ENCODE measurements at regions not wholly inside any gene's neighbourhood (a gene's known extent, or its start where the extent isn't known, plus 50 kb on each side); places are given as distances from the start of the nearest gene placed in this dataset.

- H3K27me3 Mint-ChIP-seq (ENCODE audit: low read depth), result peaks cover 62% of the 10 kb centered on the region
- no peaks in the 10 kb centered on the region for H3K36me3 Mint-ChIP-seq
- ChIA-PET CTCF (no interaction called here), POLR2A (no interaction called here)
- no peaks in the 10 kb centered on the region for H3K4me1 Mint-ChIP-seq
- H3K27ac Mint-ChIP-seq, result no peak overlapping the region
- H3K4me3 Mint-ChIP-seq, result no peak overlapping the region
- H3K9me3 Mint-ChIP-seq, result no peaks in the 10 kb centered on the region
- TF ChIP-seq ATF1 (CRISPR knock-in tag; IDR thresholded peaks at IDR 0.05) (no peak), SMAD4 (CRISPR knock-in tag; IDR thresholded peaks at IDR 0.05) (no peak), CREB1 (CRISPR knock-in tag; IDR thresholded peaks at IDR 0.05) (no peak), AR (CRISPR knock-in tag; IDR thresholded peaks at IDR 0.05) (no peak), PREB (CRISPR knock-in tag; IDR thresholded peaks at IDR 0.05; ENCODE audit: borderline replicate concordance) (no peak), E2F4 (CRISPR knock-in tag; IDR thresholded peaks at IDR 0.05; ENCODE audit: borderline replicate concordance, low read depth) (no peak)
- no peak for DNase-seq (ENCODE audit: low spot score)
- no peak for ATAC-seq
Measured at GRCh38 chr10:106520698-106521097, 643.8 kb downstream of the SORCS1 start.

GRCh38 chr10:106519376-106520030, 645.0 kb downstream of the SORCS1 start:
- CTCF ChIA-PET, result interaction anchor here (0.6 kb wide), 1 partner anchor 58 kb away, joined by 3 read pairs; no protein-coding TSS in a partner anchor
- Mint-ChIP-seq H3K36me3 (no peaks in the 10 kb centered on the region), H3K27ac (no peak overlapping the region), H3K4me1 (no peaks in the 10 kb centered on the region), H3K4me3 (no peak overlapping the region), H3K9me3 (no peaks in the 10 kb centered on the region), H3K27me3 (ENCODE audit: low read depth) (peaks cover 52% of the 10 kb centered on the region)
- POLR2A ChIA-PET, result no interaction called here
- TF ChIP-seq ATF3 (CRISPR knock-in tag; conservative IDR thresholded peaks at IDR 0.05), result no peak
- TF ChIP-seq SMAD4 (CRISPR knock-in tag; IDR thresholded peaks at IDR 0.05), result no peak
- TF ChIP-seq ZNF425 (CRISPR knock-in tag; conservative IDR thresholded peaks at IDR 0.05), result no peak
- TF ChIP-seq NFYB (CRISPR knock-in tag; conservative IDR thresholded peaks at IDR 0.05; ENCODE audit: low read depth), result no peak
- TF ChIP-seq SMAD3 (CRISPR knock-in tag; IDR thresholded peaks at IDR 0.05; ENCODE audit: borderline replicate concordance), result no peak
- TF ChIP-seq CREB1 (CRISPR knock-in tag; IDR thresholded peaks at IDR 0.05), result no peak
- no peak for TF ChIP-seq PRDM15 (CRISPR knock-in tag; IDR thresholded peaks at IDR 0.05)
- TF ChIP-seq OVOL2 (CRISPR knock-in tag; IDR thresholded peaks at IDR 0.05; ENCODE audit: borderline replicate concordance), result no peak
- no peak for TF ChIP-seq IRF1 (CRISPR knock-in tag; IDR thresholded peaks at IDR 0.05)
- TF ChIP-seq NR2C2 (CRISPR knock-in tag; IDR thresholded peaks at IDR 0.05), result no peak
- TF ChIP-seq ZBTB43 (CRISPR knock-in tag; IDR thresholded peaks at IDR 0.05), result no peak
- no peak for TF ChIP-seq ZBTB21 (CRISPR knock-in tag; IDR thresholded peaks at IDR 0.05; ENCODE audit: borderline replicate concordance)
- ATAC-seq, result no peak
- no peak for DNase-seq (ENCODE audit: low spot score)
